ENCODE measurements at regions not wholly inside any gene's neighbourhood (a gene's known extent, or its start where the extent isn't known, plus 50 kb on each side); places are given as distances from the start of the nearest gene placed in this dataset.

GRCh38 chr13:99648066-99648665 lies 146.9 kb downstream of the TM9SF2 start:
- ChIA-PET CTCF (ENCODE audit: low intra/inter-chr PET ratio, low total read pairs) (no interaction called here), POLR2A (no interaction called here)
- H3K9me3 ChIP-seq (ENCODE audit: low read length), result no peaks in the 10 kb centered on the region
- H3K36me3 ChIP-seq (replicated peaks in 1 of 2; ENCODE audit: control insufficient read depth in 1 of 2, insufficient read depth in 2 of 2, low read length in 2 of 2), result no peaks in the 10 kb centered on the region
- DNase-seq (ENCODE audit: low spot score) (no peak), FAIRE-seq (no peak), ATAC-seq (no peak)
- BruUV-seq (replicated peaks), result no TSS peak
- peaks cover 8% of the 10 kb centered on the region for H3K4me1 ChIP-seq (ENCODE audit: insufficient read depth, low read length)
- no peak overlapping the region for H3K4me3 ChIP-seq (replicated peaks in 1 of 3; ENCODE audit: insufficient read depth in 1 of 3, low read depth in 2 of 3, low read length in 3 of 3)
- no peak overlapping the region for H2AFZ ChIP-seq (ENCODE audit: low read length)
- H3K27ac ChIP-seq (ENCODE audit: extremely low read length, insufficient read depth, low read length), result no peak overlapping the region
- H3K9ac ChIP-seq (ENCODE audit: insufficient read depth, low read depth, low read length), result no peak overlapping the region
- intact Hi-C loops (cut with micrococcal nuclease; ENCODE audit: unreplicated experiment) (no loop called here), in situ Hi-C loops (cut with HindIII; ENCODE audit: extremely low pct_ligation_motif_present, low pct_unique_long_range_greater_than_20kb) (no loop called here)
- H4K20me1 ChIP-seq (ENCODE audit: insufficient read depth, low read length), result no peaks in the 10 kb centered on the region
- 78% methylated on average over 8 of the region's 8 CpGs for WGBS (ENCODE audit: low lambda C conversion rate)
- no peaks in the 10 kb centered on the region for H3K27me3 ChIP-seq (ENCODE audit: control insufficient read depth in 1 of 2, insufficient read depth in 2 of 2, low read length in 2 of 2)
- H3K79me2 ChIP-seq (ENCODE audit: insufficient read depth, low read length), result no peaks in the 10 kb centered on the region
- H3K4me2 ChIP-seq (ENCODE audit: low read depth, low read length), result no peak overlapping the region
- TF ChIP-seq, protein P1, sequence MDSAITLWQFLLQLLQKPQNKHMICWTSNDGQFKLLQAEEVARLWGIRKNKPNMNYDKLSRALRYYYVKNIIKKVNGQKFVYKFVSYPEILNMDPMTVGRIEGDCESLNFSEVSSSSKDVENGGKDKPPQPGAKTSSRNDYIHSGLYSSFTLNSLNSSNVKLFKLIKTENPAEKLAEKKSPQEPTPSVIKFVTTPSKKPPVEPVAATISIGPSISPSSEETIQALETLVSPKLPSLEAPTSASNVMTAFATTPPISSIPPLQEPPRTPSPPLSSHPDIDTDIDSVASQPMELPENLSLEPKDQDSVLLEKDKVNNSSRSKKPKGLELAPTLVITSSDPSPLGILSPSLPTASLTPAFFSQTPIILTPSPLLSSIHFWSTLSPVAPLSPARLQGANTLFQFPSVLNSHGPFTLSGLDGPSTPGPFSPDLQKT (CRISPR knock-in tag; IDR thresholded peaks at IDR 0.05; ENCODE audit: borderline replicate concordance), result no peak
- no peak for TF ChIP-seq KLF9 (CRISPR knock-in tag; IDR thresholded peaks at IDR 0.05; ENCODE audit: low read depth)
- no peak for TF ChIP-seq ZBTB42 (CRISPR knock-in tag; IDR thresholded peaks at IDR 0.05)
- TF ChIP-seq ARNTL (CRISPR knock-in tag; IDR thresholded peaks at IDR 0.05), result no peak
- TF ChIP-seq, protein P2, sequence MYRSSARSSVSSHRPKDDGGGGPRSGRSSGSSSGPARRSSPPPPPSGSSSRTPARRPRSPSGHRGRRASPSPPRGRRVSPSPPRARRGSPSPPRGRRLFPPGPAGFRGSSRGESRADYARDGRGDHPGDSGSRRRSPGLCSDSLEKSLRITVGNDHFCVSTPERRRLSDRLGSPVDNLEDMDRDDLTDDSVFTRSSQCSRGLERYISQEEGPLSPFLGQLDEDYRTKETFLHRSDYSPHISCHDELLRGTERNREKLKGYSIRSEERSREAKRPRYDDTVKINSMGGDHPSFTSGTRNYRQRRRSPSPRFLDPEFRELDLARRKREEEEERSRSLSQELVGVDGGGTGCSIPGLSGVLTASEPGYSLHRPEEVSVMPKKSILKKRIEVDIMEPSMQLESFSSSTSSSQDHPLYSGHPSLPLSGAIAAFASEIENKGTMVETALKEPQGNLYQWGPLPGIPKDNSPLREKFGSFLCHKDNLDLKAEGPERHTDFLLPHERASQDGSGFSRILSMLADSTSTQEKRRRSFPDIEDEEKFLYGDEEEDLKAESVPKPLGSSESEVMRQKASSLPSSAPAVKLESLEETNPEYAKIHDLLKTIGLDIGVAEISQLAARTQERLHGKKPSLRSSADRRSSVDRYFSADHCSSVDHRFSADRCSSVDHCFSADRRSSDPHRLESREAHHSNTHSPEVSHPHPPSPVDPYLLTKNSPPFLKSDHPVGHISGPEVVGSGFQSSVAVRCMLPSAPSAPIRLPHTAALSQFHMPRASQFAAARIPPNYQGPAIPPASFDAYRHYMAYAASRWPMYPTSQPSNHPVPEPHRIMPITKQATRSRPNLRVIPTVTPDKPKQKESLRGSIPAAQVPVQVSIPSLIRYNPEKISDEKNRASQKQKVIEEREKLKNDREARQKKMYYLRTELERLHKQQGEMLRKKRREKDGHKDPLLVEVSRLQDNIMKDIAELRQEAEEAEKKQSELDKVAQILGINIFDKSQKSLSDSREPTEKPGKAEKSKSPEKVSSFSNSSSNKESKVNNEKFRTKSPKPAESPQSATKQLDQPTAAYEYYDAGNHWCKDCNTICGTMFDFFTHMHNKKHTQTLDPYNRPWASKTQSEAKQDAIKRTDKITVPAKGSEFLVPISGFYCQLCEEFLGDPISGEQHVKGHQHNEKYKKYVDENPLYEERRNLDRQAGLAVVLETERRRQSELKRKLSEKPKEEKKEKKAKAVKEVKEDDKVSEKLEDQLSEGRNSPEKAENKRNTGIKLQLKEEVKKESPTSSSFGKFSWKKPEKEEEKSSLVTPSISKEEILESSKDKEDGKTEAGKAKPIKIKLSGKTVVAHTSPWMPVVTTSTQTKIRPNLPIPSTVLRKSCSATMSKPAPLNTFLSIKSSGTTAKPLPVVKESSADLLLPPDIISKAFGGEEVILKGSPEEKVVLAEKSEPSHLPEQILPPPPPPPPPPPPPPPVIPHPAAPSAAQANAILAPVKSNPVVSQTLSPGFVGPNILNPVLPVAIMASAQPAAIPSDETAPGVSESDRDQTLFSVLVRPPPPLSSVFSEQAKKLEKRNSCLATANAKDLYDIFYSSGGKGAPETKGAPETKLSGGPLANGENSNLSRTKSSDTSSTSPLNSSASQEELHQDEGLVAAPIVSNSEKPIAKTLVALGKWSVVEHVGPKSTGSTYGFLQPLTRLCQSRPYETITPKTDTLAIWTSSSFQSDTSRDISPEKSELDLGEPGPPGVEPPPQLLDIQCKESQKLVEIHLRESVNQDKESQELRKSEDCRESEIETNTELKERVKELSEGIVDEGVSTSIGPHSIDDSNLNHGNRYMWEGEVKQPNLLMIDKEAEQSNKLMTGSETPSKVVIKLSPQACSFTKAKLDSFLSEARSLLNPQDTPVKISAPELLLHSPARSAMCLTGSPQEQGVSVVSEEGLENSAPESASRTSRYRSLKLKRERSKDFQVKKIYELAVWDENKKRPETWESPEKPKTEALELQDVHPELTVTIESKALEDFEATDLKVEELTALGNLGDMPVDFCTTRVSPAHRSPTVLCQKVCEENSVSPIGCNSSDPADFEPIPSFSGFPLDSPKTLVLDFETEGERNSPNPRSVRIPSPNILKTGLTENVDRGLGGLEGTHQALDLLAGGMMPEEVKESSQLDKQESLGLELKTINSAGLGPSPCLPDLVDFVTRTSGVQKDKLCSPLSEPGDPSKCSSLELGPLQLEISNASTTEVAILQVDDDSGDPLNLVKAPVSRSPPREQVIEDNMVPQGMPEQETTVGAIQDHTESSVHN (CRISPR knock-in tag; IDR thresholded peaks at IDR 0.05), result no peak
- TF ChIP-seq ATF6 (CRISPR knock-in tag; conservative IDR thresholded peaks at IDR 0.05), result no peak
- TF ChIP-seq TAF15 (IDR thresholded peaks at IDR 0.05; ENCODE audit: low read depth, low read length, poor library complexity, severe bottlenecking), result no peak
- no peak for TF ChIP-seq ZNF224 (CRISPR knock-in tag; IDR thresholded peaks at IDR 0.05)
- no peak for TF ChIP-seq ELF4 (CRISPR knock-in tag; IDR thresholded peaks at IDR 0.05; ENCODE audit: borderline replicate concordance)
- TF ChIP-seq ZNF431 (CRISPR knock-in tag; IDR thresholded peaks at IDR 0.05; ENCODE audit: borderline replicate concordance, low read depth), result no peak
- TF ChIP-seq ZNF749 (CRISPR knock-in tag; IDR thresholded peaks at IDR 0.05; ENCODE audit: borderline replicate concordance), result no peak
- TF ChIP-seq NR3C1 (CRISPR knock-in tag; IDR thresholded peaks at IDR 0.05), result no peak
- TF ChIP-seq ZNF337 (CRISPR knock-in tag; IDR thresholded peaks at IDR 0.05; ENCODE audit: borderline replicate concordance, low read depth), result no peak
- no peak for TF ChIP-seq TBL1XR1 (IDR thresholded peaks at IDR 0.05; ENCODE audit: borderline replicate concordance, low read length, partially characterized antibody)
